ENCODE measurements at regions not wholly inside any gene's neighbourhood (a gene's known extent, or its start where the extent isn't known, plus 50 kb on each side); places are given as distances from the start of the nearest gene placed in this dataset.

- TF ChIP-seq CTCF (IDR thresholded peaks at IDR 0.05) (no peak), POLR2AphosphoS5 (IDR thresholded peaks at IDR 0.05) (no peak), POLR2A (IDR thresholded peaks at IDR 0.05) (no peak)
These were observed 604.6 kb downstream of the PCDH7 start for GRCh38 chr4:31324814-31325213.
